ENCODE measurements at regions not wholly inside any gene's neighbourhood (a gene's known extent, or its start where the extent isn't known, plus 50 kb on each side); places are given as distances from the start of the nearest gene placed in this dataset.

DNA sequence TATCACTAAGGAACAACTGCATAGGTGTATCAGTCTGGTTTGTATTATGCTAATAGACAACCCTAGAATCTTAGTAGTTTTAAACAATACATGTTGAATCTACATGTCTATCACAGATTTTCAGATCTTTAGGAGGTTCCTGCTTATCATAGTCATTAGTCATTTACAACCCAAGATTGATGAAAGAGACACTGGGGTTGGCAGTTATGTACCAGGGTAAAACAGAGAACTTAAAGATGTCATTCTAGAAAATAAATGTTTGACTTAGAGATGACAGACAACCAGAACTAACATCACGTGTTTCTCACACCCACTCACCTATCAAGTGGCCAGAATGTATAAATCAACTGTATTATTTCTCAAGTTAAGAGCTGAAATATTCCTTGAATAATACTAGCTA is 181.9 kb downstream of the PABPC4L start:
- no peak for DNase-seq

DNA sequence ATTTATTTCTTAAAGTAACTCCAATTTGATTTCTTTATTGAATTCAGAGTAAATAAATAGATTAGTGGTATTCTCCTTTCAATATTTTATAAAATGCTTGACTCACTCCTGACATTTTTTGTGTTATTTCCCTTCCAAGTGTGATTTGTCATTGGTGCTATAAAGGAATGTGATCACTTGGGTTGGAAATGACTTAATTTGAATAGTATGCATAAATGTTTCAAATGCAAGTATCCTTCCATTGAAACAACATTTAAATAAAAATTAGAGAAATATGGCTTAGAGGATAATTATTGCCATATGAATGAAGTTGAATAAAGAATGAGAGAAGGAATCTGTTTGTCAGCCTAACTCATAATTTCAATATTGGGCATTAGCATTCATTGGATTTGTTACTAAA is 182.7 kb downstream of the PABPC4L start:
- DNase-seq = no peak

- no peak for DNase-seq
Observed at GRCh38 chr4:134001057-134001456, 200.5 kb downstream of the PABPC4L start.

DNA sequence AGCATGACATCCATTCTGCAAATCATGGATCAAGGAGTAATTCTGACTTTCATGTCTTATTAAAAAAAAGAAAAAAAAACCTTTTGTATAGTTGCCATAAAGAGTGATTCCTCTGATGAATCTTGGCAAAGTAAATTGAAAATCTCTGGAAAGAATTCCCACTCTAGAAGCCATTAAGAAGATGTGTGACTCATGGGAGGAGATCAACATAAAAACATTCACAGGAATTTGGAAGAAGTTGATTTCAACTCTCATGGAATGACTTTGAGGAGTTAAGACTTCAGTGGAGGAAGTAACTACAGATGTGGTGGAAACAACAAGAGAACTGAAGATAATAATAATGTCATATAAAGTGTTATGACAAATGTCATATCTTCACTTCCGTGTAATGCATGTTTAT is 204.2 kb downstream of the PABPC4L start:
- no peak for DNase-seq

DNA sequence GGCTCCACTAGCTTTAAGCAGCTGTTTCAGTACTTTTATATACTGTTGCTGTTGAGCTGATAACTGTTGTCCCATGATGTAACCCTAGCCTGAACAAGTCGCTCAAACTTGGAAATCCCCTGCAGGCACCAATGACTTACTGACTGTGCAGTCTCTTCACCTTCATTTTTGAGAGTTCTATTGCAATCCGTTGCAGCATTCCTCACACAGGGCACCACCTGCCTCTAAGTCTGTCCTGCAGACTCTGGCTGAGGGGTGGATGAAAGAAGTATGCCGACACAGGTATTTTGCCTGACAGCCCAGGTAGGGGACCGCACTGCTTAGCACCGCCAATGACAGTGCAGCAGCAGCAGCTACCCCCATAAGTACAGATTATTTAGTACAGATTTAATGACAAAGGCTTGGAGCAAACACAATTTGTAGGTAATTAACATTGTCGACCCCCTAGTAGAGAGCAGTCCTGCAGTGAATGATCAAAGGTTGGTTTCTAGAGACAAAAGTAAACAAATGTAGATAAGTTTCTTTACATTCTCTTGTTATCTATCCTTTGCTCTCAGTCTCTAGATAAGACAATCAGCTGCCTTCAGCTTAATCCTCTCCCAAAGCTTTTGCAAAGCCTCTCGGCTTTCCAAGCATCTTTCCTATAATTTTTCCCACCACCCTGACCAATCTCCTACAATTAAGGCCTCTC is 205.0 kb downstream of the PABPC4L start:
- DNase-seq = no peak

DNA sequence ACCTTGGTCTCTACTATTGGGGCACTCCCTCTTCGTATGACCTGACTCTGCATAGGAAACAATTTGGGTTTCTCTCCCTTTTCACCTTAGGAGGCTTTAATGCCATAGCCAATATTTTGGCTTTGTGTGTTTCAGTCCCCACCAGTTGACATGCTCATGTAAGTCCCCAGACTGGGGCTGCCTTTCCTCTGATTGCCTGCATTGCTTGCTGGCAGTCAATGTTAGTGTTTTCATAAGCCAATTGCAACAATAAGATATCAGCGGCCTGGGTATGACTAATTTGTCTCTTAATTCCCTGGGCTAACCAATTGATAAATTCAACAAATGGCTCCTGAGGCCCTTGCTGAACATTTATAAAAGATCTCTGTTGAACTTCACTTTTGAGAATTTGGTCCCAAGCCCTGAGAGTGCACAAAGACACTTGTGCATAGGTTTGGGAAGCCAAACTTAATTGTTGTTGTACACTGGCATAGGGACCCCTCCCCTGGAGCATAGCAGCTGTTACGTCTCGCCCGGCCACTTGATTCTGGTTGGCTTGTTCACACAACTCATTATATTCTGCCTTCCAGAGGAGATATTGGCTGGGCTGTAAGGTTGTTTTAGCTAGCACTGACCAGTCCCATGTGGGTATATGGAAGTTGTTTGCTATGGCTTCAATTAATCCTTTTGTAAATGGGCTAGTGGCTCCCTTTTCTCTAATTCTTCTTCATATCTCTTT is 206.2 kb downstream of the PABPC4L start:
- no peak for DNase-seq

- no peak for DNase-seq
Observed at GRCh38 chr4:133982533-133983224, 218.9 kb downstream of the PABPC4L start.

DNA sequence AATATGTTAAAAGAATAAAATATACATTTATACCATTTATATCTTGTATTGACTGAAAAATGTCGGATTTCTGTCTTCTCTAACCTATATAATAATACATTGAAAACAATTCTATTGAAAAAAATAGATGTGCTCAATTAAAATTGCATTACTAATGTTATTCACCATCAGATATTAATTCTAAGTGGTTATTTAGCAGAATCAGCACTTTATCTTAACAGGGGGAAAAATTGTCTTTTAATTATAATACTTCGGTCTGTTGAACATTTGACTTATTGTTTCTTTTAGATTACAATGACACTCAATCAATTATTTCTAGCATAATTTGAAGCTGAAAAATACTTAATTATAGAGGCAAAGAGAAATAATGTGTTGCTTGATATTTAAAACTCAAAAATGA is 220.3 kb downstream of the PABPC4L start:
- DNase-seq = no peak

- DNase-seq = no peak
Observed at GRCh38 chr4:133972586-133972985, 229.0 kb downstream of the PABPC4L start.

- DNase-seq = no peak
Observed at GRCh38 chr4:133969202-133969848, 232.3 kb downstream of the PABPC4L start.

DNA sequence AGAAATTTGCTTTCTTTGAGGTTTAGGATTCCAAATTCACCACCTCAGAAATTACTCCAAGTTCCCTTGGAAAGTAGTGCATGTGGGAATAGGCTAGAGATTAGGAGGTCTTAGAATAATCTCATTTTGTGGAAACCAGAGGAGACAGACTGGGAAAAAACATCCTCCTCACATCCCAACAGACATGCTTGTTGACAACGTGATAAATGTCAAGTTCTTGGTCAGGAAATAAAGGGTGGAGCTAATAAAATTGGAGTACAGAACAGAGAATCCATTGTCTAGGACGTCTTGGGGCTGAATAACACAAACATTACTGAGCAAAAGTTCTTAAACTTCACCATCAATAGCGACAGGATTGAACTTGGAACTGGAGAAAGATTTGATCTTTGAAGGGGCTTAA is 233.4 kb downstream of the PABPC4L start:
- no peak for DNase-seq

GRCh38 chr4:133960975-133961374 is 240.6 kb downstream of the PABPC4L start:
- DNase-seq = no peak

DNA sequence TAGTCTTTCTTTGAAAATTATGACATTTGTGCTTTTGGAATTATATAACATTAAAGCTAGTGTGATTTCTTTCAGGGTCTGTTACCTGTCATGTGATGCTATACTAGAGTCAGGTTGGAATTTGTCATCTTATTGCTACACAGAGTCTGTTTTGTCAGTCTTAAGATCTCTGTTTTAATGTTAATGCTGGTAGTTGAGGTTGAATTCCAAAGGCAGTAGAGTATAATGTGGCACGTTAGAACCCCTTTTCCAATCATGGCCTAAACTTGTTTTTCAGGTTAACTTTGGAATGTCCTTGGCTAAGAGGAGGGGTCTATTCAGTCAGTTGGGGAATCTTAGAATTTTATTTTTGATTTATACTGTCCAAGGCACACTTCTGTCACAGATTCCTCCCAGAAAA is 258.5 kb downstream of the PABPC4L start:
- DNase-seq = no peak

DNA sequence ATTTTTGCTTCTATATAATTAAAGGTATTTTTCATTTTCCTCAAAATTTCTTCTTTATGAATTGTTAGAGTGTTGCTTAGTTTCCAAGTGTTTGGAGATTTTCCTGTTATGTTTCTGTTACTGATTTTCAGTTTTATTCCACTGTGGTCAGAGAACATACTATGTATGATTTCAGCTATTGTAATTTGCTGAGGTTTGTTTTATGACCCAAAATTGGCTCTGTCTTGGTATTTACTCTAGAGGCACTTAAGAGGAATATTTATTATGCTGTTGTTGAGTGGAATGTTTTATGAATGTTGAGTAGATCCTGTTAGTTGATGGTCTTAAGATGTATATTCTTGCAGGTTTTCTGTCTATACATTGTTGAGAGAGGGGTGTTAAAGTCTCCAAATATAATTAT is 263.5 kb downstream of the PABPC4L start:
- DNase-seq = no peak

DNA sequence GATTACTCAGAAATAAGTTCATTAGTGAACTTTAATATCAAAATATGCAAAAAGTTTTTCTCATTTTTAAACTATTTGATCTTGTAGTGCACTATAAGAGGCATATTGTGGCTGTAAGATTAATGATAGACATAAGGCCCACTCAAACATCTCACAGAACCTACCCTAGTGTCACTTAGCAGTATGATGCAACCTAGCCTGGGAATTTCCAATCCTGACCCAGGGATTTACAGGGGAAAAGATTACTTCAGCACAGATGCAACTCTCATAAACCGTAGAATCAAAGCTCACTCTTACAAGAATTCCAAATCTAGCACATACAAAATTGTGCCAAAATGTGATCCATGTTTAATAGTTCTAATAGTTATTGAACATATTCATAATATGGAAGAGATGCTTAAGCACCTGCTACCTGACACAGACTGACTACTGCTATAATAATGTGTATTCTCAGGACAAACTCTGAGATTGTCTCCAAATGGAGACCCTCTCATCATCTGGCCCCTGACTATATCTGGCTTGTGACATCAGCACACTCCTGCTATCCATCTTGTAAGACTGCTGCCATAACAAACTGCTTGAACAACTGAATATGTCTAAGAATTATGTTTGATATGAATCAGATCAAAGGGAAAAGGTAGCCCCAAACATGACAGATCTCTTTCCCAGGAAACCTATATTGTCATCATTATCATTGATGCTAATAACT is 271.9 kb downstream of the PABPC4L start:
- no peak for DNase-seq

- DNase-seq = no peak
Observed at GRCh38 chr4:133921280-133922195, 280.1 kb downstream of the PABPC4L start.

GRCh38 chr4:133920236-133920635 is 281.4 kb downstream of the PABPC4L start:
- no peak for DNase-seq

DNA sequence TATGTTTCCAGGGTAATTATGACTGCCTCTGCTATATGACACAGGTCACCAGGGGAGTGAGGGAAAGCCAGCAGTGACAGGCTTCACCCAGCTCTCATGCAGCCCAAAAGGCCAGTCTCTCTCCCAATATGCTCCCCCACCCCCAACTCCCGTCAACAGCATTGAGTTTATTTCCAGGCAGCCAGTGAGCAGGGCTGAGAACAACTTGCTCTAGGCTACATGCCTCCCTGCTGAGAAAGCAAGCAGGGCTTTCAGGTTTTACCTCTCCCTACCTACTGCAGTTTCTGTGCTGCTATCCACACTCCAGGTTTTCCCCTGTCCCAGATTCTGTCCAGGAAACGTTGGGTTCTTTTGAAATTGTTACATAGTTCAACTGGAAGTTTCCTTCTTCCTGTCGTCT is 291.4 kb downstream of the PABPC4L start:
- no peak for DNase-seq

DNA sequence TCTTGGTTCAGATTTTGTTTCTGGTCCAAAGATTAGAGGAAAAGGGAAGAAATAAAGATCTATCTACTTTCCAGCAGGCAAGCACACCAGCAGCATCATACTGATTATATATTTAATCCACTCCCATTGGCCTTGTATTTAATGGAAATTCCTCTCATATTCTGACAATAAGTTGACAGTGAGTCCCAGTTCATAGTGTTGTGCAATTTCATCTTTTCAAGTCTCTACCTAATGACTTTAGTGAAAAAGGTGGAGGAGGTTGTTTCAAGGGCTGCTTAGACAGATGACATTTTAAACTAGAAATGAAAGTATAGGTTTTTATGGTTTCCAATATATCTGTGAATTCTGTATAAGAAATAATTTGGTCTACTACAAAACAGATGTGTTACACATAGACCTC is 298.6 kb downstream of the PABPC4L start:
- no peak for DNase-seq

DNA sequence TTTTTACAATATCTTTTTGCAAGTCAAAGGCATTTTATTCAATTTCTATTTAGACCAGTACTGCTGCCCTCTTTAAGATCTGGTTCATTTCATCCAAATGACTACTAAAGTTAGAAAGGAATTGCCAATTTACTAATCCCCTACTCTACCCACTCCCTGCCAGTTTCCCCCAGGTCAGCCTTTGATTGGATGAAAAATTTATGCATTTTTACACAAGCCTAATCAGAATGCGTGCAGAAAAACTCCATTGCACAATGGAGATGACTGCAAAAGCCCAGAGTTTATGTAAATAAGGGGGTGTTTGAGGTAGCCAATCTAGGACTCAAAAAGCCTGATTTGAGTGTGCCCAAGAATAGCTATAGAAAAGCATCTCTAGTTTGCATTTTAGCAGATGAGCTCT is 310.6 kb downstream of the PABPC4L start:
- no peak for DNase-seq

DNA sequence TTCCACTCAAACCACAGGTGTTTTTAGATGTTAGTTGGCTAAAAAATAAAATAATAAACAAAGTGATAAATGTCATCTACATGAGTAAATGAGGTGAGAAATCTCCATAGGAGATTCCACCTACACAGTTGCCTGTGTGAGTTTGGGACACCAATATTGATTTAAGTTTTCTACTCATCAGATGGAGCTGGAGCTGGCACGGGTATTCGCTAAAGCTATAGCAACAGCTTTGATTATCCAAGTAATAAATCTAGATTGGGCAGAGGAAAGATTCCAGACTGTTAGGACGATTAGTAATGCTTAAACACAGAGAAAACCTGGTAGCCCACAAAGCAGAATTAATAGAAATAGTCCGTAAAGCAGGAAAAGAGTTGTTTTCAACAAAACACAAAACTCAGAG is 313.9 kb downstream of the PABPC4L start:
- DNase-seq = no peak

- DNase-seq = no peak
Observed at GRCh38 chr4:133869486-133869885, 332.1 kb downstream of the PABPC4L start.
